GM12878 (cell line): ENCODE measurements at regions not wholly inside any gene's neighbourhood (a gene's known extent, or its start where the extent isn't known, plus 50 kb on each side); places are given as distances from the start of the nearest gene placed in this dataset.
"Not testable (repeated sequence)": the region's sequence is repeated elsewhere in the genome, so short reads cannot be mapped to it uniquely, and the experiment has no call there.

Experiments
- ATAC-seq: fragments of 200-7000 bp; cut with Tn5 transposase; 3 replicates; pipeline ENCODE4 v1.9.1; 2020; ENCODE audit warnings: mild to moderate bottlenecking, moderate library complexity
- BruUV-seq: library from RNA; stranded (reverse); fragments of 400-500 nt; replicated peaks from 2 replicates; lab custom pipeline; 2021; lab: Mats Ljungman, UMichigan
- CTCF ChIA-PET: fragments of 300-600 bp; sonication (Branson Sonifier 250); formaldehyde crosslinking; extraction: SDS; loops from one replicate; lab custom pipeline; 2021; ENCODE audit warnings: inconsistent platforms; lab: Yijun Ruan, JAX
- POLR2A ChIA-PET: fragments of 350-600 bp; formaldehyde crosslinking; extraction: SDS; loops from one replicate; lab custom pipeline; 2021; ENCODE audit warnings: inconsistent platforms; lab: Charles Lee
- RAD21 ChIA-PET: fragments of 300-600 bp; sonication (Branson Sonifier 250); formaldehyde crosslinking; loops from one replicate; lab custom pipeline; 2023; ENCODE audit warnings: antibody characterized with exemption; ENCODE audit not compliant: unreplicated experiment; lab: Charles Lee
- SMC1A ChIA-PET: fragments of 300-600 bp; sonication (Branson Sonifier 250); formaldehyde crosslinking; loops from one replicate; lab custom pipeline; 2023; ENCODE audit not compliant: unreplicated experiment, uncharacterized antibody; lab: Charles Lee
- DNase-seq: peaks from one replicate; pipeline ENCODE4 v3.0.0-alpha.2; 2011; ENCODE audit warnings: low read depth, low spot score
- FAIRE-seq: peaks from 3 replicates; lab custom pipeline; 2011; peaks lifted over from hg19 to GRCh38; lab: Jason Lieb, UNC
- H2AFZ ChIP-seq: 2 replicates; pipeline ENCODE4 v1.6.0; 2011; ENCODE audit warnings: low read depth, low read length, control low read depth; ENCODE audit not compliant: control insufficient read depth
- H3K27ac ChIP-seq: 2 replicates; pipeline ENCODE4 v1.5.1; 2011; ENCODE audit warnings: control low read depth; ENCODE audit not compliant: control insufficient read depth, insufficient read depth
- H3K27me3 ChIP-seq, 2 experiments: replicated peaks in 1 of 2; 2 replicates each; pipeline versions ENCODE4 v1.6.0 to v1.6.1; 2011; ENCODE audit warnings: low read length in 1 of 2; ENCODE audit not compliant: control insufficient read depth in 2 of 2, insufficient read depth in 2 of 2
- H3K36me3 ChIP-seq, 2 experiments: 2 replicates each; pipeline ENCODE4 v1.5.1; 2011; ENCODE audit warnings: low read length in 1 of 2; ENCODE audit not compliant: control insufficient read depth in 2 of 2, insufficient read depth in 2 of 2
- H3K4me1 ChIP-seq: 2 replicates; pipeline ENCODE4 v1.6.1; 2011; ENCODE audit warnings: mild to moderate bottlenecking, low read length, moderate library complexity, mixed read lengths; ENCODE audit not compliant: control insufficient read depth, insufficient read depth
- H3K4me2 ChIP-seq: 2 replicates; pipeline ENCODE4 v1.6.0; 2011; ENCODE audit warnings: control low read depth; ENCODE audit not compliant: control insufficient read depth, insufficient read depth
- H3K4me3 ChIP-seq: fragments of 200-600 bp; sonication (generic); 2 replicates; pipeline ENCODE4 v1.5.1; 2016
- H3K79me2 ChIP-seq: 2 replicates; pipeline ENCODE4 v1.6.0; 2011; ENCODE audit warnings: low read length; ENCODE audit not compliant: control insufficient read depth, insufficient read depth
- H3K9ac ChIP-seq: 2 replicates; pipeline ENCODE4 v1.8.0; 2011; ENCODE audit warnings: low read length, control low read depth, mixed read lengths; ENCODE audit not compliant: control insufficient read depth, insufficient read depth
- H3K9me3 ChIP-seq: replicated peaks from 3 replicates; pipeline ENCODE4 v1.5.1; 2011; ENCODE audit warnings: mild to moderate bottlenecking, low read length; ENCODE audit not compliant: control insufficient read depth, insufficient read depth
- H4K20me1 ChIP-seq: 2 replicates; pipeline ENCODE4 v1.6.0; 2011; ENCODE audit not compliant: control insufficient read depth, insufficient read depth
- BCL11A ChIP-seq: IDR thresholded peaks from 2 replicates; pipeline ENCODE4 v1.6.1; 2011; ENCODE audit warnings: low read depth, low read length
- ETV6 ChIP-seq, 2 experiments: fragments of 450-650 bp in 1 of 2; IDR thresholded peaks in 1 of 2; conservative IDR thresholded peaks in 1 of 2; 2 replicates each; pipeline ENCODE4 v1.6.1; 2014; ENCODE audit warnings: antibody characterized with exemption in 1 of 2, borderline replicate concordance in 1 of 2, low read depth in 1 of 2, mild to moderate bottlenecking in 1 of 2, moderate library complexity in 1 of 2
- FOXK2 ChIP-seq: fragments of 450-650 bp; IDR thresholded peaks from 2 replicates; pipeline ENCODE4 v1.6.1; 2017; ENCODE audit warnings: mild to moderate bottlenecking, moderate library complexity
- FOXM1 ChIP-seq: IDR thresholded peaks from 2 replicates; pipeline ENCODE4 v1.6.1; 2012; ENCODE audit warnings: low read depth, mild to moderate bottlenecking, inconsistent platforms, low read length, moderate library complexity
- RAD21 ChIP-seq: IDR thresholded peaks from 2 replicates; pipeline ENCODE4 v1.6.1; 2011; ENCODE audit warnings: mild to moderate bottlenecking, low read depth, low read length, moderate library complexity; ENCODE audit not compliant: insufficient read depth
- WGBS: methylation state at CpG from one replicate; pipeline ENCODE4 v1.1.6; 2016; ENCODE audit warnings: low lambda C conversion rate; ENCODE audit not compliant: insufficient replicate concordance, insufficient coverage; ENCODE audit errors: missing lambda C conversion rate; 5-methylcytosine and 5-hydroxymethylcytosine counted together
- in situ Hi-C: fragments of 300-500 bp; cut with MboI; formaldehyde crosslinking; loops from 9 replicates; pipeline ENCODE4 v1.14.3; 2018; ENCODE audit warnings: mixed read lengths
- intact Hi-C: fragments of 100-400 bp; cut with micrococcal nuclease; formaldehyde crosslinking; loops from one replicate; pipeline ENCODE4 v1.14.2; 2022; ENCODE audit not compliant: unreplicated experiment
- TF ChIP-seq, protein P1 (sequence below): IDR thresholded peaks from 2 replicates; pipeline ENCODE4 v1.6.1; 2012; ENCODE audit warnings: improper control_type of control experiment, low read depth, low read length; ENCODE audit not compliant: insufficient replicate concordance

DNA sequence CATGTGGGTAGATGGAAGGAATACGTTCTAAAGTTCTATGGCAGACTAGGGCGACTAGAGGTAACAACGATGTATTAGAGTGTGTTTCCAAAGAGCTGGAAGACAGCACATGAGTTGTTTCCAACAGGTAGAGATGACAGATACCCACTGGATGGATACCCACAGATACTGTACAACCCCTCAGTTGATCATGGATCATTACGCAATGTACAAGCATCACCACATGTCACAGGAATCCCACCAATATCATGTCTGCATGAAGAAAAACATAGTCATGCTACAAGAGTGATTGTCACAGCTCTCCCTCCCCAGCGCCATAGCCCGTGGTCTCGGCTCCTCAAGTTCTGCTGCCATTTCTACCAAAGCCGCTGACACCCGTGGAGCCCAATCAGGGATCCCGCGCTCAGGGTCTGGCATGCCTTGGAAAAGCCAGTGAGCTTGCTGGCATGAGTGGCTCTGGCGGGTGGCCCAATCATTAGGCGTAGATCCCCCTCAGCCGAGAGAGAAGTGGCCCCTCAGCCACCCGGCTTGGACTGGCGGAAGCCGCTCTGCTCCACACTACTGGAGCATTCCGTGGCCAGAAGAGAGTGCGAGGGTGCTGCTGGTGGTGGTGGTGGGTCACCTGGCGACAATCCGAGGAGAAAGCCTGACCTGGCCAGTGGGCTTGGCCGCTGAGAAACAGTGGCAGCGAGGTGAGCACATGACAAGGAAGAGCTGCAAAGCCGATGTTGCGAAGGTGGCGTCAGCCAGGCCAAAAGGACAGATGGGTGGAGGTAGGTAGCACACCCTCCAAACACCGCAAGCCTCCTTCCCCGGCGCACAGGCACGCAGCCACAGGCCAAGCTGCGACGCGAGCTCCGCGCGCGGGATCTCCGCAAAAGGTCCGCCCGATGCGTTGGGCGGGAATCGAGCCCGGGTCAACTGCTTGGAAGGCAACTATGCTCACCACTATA lies 65.7 kb upstream of the FCGR2A start:
- Histone ChIP-seq H3K27me3 (no peaks in the 10 kb centered on the region), H3K9ac (peak overlapping the region; percentile 70; the same call in 1 of the 2 replicates), H2AFZ (peak overlapping the region; percentile 77), H3K27ac (no peak overlapping the region), H3K79me2 (no peaks in the 10 kb centered on the region), H3K4me2 (peak overlapping the region; percentile 93), H3K9me3 (no peaks in the 10 kb centered on the region; the same call in 2 of the 3 replicates), H3K4me3 (peak overlapping the region; percentile 55; the same call in 1 of the 2 replicates), H3K36me3 (no peaks in the 10 kb centered on the region), H3K4me1 (peaks cover 5% of the 10 kb centered on the region), H4K20me1 (no peaks in the 10 kb centered on the region)
- SMC1A ChIA-PET = interaction anchor here (1.6 kb wide), 1 partner anchor 39 kb away, joined by 6 read pairs; no protein-coding TSS in a partner anchor
- BruUV-seq = no TSS peak
- RAD21 ChIA-PET = no interaction called here
- CTCF ChIA-PET = interaction anchor here (0.8 to 4.0 kb wide), 5 partner anchors 9 to 100 kb away, joined by 3 to 36 read pairs (median 6); no protein-coding TSS in a partner anchor
- TF ChIP-seq FOXK2 (no peak), BCL11A (no peak), ETV6 (conservative IDR thresholded peaks at IDR 0.05 in 1 of 2, IDR thresholded peaks at IDR 0.05 in 1 of 2; ENCODE audit: borderline replicate concordance in 1 of 2, low read depth in 1 of 2) (no peak), FOXM1 (no peak), RAD21 (no peak)
- TF ChIP-seq, protein P1, sequence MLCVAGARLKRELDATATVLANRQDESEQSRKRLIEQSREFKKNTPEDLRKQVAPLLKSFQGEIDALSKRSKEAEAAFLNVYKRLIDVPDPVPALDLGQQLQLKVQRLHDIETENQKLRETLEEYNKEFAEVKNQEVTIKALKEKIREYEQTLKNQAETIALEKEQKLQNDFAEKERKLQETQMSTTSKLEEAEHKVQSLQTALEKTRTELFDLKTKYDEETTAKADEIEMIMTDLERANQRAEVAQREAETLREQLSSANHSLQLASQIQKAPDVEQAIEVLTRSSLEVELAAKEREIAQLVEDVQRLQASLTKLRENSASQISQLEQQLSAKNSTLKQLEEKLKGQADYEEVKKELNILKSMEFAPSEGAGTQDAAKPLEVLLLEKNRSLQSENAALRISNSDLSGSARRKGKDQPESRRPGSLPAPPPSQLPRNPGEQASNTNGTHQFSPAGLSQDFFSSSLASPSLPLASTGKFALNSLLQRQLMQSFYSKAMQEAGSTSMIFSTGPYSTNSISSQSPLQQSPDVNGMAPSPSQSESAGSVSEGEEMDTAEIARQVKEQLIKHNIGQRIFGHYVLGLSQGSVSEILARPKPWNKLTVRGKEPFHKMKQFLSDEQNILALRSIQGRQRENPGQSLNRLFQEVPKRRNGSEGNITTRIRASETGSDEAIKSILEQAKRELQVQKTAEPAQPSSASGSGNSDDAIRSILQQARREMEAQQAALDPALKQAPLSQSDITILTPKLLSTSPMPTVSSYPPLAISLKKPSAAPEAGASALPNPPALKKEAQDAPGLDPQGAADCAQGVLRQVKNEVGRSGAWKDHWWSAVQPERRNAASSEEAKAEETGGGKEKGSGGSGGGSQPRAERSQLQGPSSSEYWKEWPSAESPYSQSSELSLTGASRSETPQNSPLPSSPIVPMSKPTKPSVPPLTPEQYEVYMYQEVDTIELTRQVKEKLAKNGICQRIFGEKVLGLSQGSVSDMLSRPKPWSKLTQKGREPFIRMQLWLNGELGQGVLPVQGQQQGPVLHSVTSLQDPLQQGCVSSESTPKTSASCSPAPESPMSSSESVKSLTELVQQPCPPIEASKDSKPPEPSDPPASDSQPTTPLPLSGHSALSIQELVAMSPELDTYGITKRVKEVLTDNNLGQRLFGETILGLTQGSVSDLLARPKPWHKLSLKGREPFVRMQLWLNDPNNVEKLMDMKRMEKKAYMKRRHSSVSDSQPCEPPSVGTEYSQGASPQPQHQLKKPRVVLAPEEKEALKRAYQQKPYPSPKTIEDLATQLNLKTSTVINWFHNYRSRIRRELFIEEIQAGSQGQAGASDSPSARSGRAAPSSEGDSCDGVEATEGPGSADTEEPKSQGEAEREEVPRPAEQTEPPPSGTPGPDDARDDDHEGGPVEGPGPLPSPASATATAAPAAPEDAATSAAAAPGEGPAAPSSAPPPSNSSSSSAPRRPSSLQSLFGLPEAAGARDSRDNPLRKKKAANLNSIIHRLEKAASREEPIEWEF = no peak
- POLR2A ChIA-PET = no interaction called here
- DNase-seq (no peak), ATAC-seq (no peak), FAIRE-seq (no peak)
- in situ Hi-C loops = no loop called here
- intact Hi-C loops = no loop called here
- WGBS = 14% methylated on average over 44 of the region's 44 CpGs

DNA sequence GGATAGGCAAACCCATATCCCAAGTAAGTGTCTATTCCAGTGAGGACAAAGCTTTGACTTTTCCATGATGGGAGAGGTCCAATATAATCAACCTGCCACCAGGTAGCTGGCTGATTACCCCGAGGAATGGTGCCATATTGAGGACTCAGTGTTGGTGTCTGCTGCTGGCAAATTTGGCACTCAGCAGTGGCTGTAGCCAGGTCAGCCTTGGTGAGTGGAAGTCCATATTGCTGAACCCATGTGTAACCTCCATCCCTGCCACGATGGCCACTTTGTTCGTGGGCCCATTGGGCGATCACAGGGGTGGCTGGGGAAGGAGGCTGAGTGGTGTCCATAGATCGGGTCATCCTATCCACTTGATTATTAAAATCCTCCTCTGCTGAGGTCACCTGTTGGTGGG lies 65.5 kb upstream of the CFAP126 start:
- H3K4me3 ChIP-seq, H3K36me3 ChIP-seq, H3K27ac ChIP-seq, H3K4me2 ChIP-seq, in situ Hi-C loops, DNase-seq, H3K79me2 ChIP-seq, intact Hi-C loops, ATAC-seq, SMC1A ChIA-PET, BruUV-seq, H4K20me1 ChIP-seq, POLR2A ChIA-PET, H3K9ac ChIP-seq, H2AFZ ChIP-seq, H3K4me1 ChIP-seq, CTCF ChIA-PET, H3K9me3 ChIP-seq, H3K27me3 ChIP-seq, RAD21 ChIA-PET, FAIRE-seq: not testable (repeated sequence)
- 16% methylated on average over 5 of the region's 5 CpGs for WGBS
